ENCODE measurements at regions not wholly inside any gene's neighbourhood (a gene's known extent, or its start where the extent isn't known, plus 50 kb on each side); places are given as distances from the start of the nearest gene placed in this dataset.

DNA sequence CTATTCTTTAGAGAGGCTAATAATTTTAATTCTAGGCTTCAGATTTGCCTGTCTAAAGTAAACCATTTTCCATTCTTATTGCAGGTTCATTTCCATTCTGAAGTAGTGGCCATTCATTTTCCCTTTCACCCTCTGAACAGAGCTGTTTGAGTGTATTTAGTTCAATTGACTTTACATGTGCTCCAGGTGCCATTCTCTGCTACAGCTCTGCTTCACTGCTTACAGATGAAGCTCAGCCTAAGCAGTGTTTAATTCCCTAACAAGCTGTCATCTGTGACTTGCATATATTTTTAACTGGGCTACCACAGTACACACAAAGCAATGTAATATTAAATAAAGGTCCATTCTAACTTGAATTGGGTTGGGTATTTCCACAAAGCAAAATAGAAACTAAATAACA, 1031.6 kb downstream of the KCNT2 start:
- TF ChIP-seq, protein P1, sequence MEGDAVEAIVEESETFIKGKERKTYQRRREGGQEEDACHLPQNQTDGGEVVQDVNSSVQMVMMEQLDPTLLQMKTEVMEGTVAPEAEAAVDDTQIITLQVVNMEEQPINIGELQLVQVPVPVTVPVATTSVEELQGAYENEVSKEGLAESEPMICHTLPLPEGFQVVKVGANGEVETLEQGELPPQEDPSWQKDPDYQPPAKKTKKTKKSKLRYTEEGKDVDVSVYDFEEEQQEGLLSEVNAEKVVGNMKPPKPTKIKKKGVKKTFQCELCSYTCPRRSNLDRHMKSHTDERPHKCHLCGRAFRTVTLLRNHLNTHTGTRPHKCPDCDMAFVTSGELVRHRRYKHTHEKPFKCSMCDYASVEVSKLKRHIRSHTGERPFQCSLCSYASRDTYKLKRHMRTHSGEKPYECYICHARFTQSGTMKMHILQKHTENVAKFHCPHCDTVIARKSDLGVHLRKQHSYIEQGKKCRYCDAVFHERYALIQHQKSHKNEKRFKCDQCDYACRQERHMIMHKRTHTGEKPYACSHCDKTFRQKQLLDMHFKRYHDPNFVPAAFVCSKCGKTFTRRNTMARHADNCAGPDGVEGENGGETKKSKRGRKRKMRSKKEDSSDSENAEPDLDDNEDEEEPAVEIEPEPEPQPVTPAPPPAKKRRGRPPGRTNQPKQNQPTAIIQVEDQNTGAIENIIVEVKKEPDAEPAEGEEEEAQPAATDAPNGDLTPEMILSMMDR (IDR thresholded peaks at IDR 0.05; ENCODE audit: low read length, missing control alignments), result no peak
- no peak for DNase-seq (ENCODE audit: low read depth)

DNA sequence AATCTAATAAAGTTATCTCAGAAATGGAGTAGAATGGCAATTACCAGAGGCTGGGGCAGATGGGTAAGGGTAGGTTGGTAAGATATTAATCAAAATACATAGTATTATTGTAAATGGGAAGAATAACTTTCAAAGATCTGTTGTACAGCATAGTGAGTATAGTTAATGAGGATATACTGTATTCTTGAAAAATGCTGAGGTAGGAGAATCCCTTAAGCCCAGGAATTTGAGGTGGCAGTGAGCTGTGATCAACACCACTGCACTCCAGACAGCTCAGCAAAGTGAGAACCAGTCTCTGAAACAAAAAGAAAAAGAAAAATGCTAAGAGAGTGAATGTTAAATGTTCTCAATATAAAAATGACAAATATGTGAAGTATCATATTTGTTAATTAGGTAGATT, 1033.7 kb downstream of the KCNT2 start:
- no peak for DNase-seq (ENCODE audit: low read depth)
- TF ChIP-seq, protein P1 (IDR thresholded peaks at IDR 0.05; ENCODE audit: low read length, missing control alignments), result no peak
- H3K4me3 ChIP-seq (replicated peaks; ENCODE audit: low read depth, low read length), result no peak overlapping the region

More for the DNA sequence above, 1031.6 kb downstream of the KCNT2 start:
- H3K4me3 ChIP-seq (replicated peaks; ENCODE audit: low read depth, low read length), result no peak overlapping the region

GRCh38 chr1:195569934-195570333, 1038.3 kb downstream of the KCNT2 start:
- H3K4me3 ChIP-seq (replicated peaks; ENCODE audit: low read depth, low read length), result no peak overlapping the region
- TF ChIP-seq, protein P1 (IDR thresholded peaks at IDR 0.05; ENCODE audit: low read length, missing control alignments), result no peak
- no peak for DNase-seq (ENCODE audit: low read depth)

- H3K4me3 ChIP-seq (replicated peaks; ENCODE audit: low read depth, low read length), result no peak overlapping the region
- no peak for DNase-seq (ENCODE audit: low read depth)
- TF ChIP-seq, protein P1 (IDR thresholded peaks at IDR 0.05; ENCODE audit: low read length, missing control alignments), result no peak
These were observed 1039.9 kb downstream of the KCNT2 start for GRCh38 chr1:195568389-195568788.

DNA sequence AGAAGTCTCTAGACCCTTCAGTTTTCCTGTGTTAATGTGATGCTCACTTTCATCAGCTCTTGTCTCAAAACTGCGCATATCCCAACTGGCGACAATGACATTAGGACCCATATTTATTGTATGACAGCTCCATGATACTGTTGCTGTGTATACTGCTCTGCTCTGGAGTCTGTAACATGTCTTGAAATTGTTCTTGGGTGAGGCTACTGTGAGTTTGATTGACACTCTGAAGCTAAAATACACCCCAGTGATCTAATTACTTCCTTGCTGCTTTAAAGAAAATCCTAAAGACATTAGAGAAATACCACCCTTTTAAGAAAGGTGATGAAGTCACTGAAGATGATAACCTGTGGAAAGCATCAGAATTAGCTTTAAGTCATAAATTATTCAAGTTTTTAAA, 1046.2 kb downstream of the KCNT2 start:
- TF ChIP-seq, protein P1 (IDR thresholded peaks at IDR 0.05; ENCODE audit: low read length, missing control alignments), result no peak
- no peak for DNase-seq (ENCODE audit: low read depth)
- no peak overlapping the region for H3K4me3 ChIP-seq (replicated peaks; ENCODE audit: low read depth, low read length)

DNA sequence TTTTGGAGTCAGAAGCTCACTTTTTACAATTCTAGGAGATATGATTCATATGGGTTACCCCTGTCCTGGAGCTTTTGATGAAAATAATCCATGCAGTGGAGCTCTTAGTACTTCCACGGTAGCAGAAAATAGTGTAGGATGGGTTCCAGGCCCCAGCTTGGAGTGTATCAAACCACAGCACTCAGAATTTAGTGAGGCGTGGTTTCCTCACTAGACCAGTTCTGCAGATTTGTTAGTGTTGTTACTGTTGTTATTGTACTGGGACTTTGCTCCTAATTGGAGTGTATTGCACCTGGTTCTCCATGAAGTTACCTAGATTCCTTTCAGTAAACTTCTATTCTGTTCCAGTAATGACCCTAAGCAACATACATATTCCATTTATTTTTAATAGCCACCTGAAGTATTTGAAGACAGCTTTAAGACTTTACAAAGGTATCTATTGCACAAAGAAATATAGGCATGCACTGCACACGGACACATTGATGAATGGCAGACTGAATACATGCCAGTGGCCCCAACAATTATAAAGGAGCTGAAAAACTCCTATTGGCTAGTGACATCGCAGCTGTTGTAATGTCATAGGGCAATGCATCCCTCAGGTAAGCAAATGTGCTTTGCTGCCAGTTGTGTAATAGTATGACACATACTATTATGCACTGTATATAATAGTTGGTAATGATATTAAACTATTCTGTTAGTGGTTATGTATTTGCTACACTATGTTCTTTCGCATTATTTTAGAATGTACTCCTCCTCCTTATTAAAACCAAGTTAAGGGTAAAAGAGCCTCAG, 1058.0 kb downstream of the KCNT2 start:
- TF ChIP-seq, protein P1 (IDR thresholded peaks at IDR 0.05; ENCODE audit: low read length, missing control alignments), result no peak
- no peak for DNase-seq (ENCODE audit: low read depth)
- no peak overlapping the region for H3K4me3 ChIP-seq (replicated peaks; ENCODE audit: low read depth, low read length)

DNA sequence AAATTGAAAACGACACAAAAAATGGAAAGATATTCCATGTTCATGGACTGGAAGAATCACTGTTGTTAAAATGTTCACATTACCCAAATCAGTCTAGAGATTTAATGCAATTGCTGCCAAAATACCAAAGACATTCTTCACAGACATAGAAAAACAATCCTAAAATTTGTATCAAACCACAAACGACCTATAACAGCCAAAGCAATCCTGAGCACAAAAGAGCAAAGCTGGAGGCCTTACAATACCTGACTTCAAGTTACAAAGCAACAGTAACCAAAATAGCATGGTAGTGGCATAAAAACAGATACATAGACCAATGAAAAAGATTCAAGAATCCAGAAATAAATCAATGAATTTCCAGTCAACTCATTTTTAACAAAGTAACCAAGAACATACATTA, 1077.3 kb downstream of the KCNT2 start:
- TF ChIP-seq, protein P1 (IDR thresholded peaks at IDR 0.05; ENCODE audit: low read length, missing control alignments), result no peak
- peak; percentile 14 for DNase-seq (ENCODE audit: low read depth)
- H3K4me3 ChIP-seq (replicated peaks; ENCODE audit: low read depth, low read length), result no peak overlapping the region
